Gastrocnemius medialis (tissue), 4 donors: ENCODE measurements at regions not wholly inside any gene's neighbourhood (a gene's known extent, or its start where the extent isn't known, plus 50 kb on each side); places are given as distances from the start of the nearest gene placed in this dataset.

Experiments used
- ATAC-seq, 2 donors: fragments of 150-250 bp; one replicate each; pipeline ENCODE4 v1.9.1; 2016
- DNase-seq, 2 donors: peaks; one replicate each; pipeline ENCODE4 v3.0.0-alpha.2; 2019
- H3K27ac ChIP-seq, 4 donors: fragments of 200-600 bp; sonication (generic); 1 replicate in 1 of 4; 2 replicates in 3 of 4; pipeline ENCODE4 v1.5.1; 2016 to 2018; ENCODE audit warnings: mild to moderate bottlenecking in 2 of 4, moderate library complexity in 1 of 4
- H3K27me3 ChIP-seq, 3 donors: fragments of 200-600 bp; sonication (generic) in 2 of 3; 1 replicate in 1 of 3; 2 replicates in 2 of 3; pipeline versions ENCODE4 v1.5.1 to v1.6.0; 2016 to 2019; ENCODE audit warnings: mild to moderate bottlenecking in 1 of 3, moderate library complexity in 1 of 3
- H3K36me3 ChIP-seq, 2 donors: fragments of 200-600 bp; sonication (generic) in 1 of 2; one replicate each; pipeline ENCODE4 v1.5.1; 2017 to 2018
- H3K4me1 ChIP-seq, 2 donors: fragments of 200-600 bp; sonication (generic) in 1 of 2; one replicate each; pipeline ENCODE4 v1.5.1; 2016 to 2017; ENCODE audit warnings: mild to moderate bottlenecking in 2 of 2
- H3K4me3 ChIP-seq, 4 donors: fragments of 200-600 bp; sonication (generic) in 3 of 4; 1 replicate in 1 of 4; 2 replicates in 3 of 4; pipeline ENCODE4 v1.5.1; 2016 to 2019; ENCODE audit warnings: mild to moderate bottlenecking in 2 of 4
- H3K9me3 ChIP-seq, 3 donors: fragments of 200-600 bp; sonication (generic) in 2 of 3; 1 replicate in 1 of 3; 2 replicates in 2 of 3; pipeline ENCODE4 v1.5.1; 2016 to 2019
- POLR2A ChIP-seq, 2 donors: fragments of 450-650 bp; IDR thresholded peaks; one replicate each; pipeline ENCODE4 v1.6.1; 2017; ENCODE audit warnings: antibody characterized with exemption in 2 of 2, mild to moderate bottlenecking in 2 of 2, moderate library complexity in 2 of 2
- in situ Hi-C, 4 donors: fragments of 200-750 bp; cut with MboI; loops; one replicate each; pipeline versions ENCODE4 v1.15.0 to v1.8.0; 2017; ENCODE audit warnings: low sequenced_read_pairs in 4 of 4
- intact Hi-C: fragments of 100-400 bp; cut with DNase I; formaldehyde crosslinking; loops from one replicate; pipeline ENCODE4 v1.15.1; 2023; ENCODE audit warnings: low total_unique reads
- TF ChIP-seq, protein P1 (sequence below), 5 experiments: fragments of 450-650 bp in 3 of 5; fragments of 200-600 bp in 2 of 5; sonication (generic) in 2 of 5; IDR thresholded peaks in 4 of 5; conservative IDR thresholded peaks in 1 of 5; 1 replicate in 4 of 5; 2 replicates in 1 of 5; pipeline ENCODE4 v1.5.1; 2016 to 2019; ENCODE audit warnings: antibody characterized with exemption in 5 of 5, mild to moderate bottlenecking in 3 of 5, moderate library complexity in 3 of 5

DNA sequence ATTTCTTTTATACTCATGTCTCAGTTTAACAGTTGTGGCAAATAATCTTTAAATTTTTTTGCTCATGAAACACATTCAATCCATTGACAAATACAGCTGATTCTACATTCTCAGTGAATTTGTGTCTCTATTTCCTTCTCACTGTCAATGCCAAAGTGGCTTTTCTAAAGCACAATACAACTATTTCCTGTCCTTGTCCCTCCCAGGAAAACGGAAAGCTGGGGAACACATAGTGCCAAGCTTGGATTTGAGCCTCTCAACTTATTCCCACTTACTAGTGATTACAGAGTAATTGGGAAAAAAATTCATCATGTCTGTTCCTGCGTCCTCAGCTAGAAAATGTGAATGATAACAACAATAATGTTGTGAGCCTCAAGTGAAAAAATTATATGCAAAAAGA lies 899.7 kb upstream of the CDH2 start:
- no peak overlapping the region for H3K4me3 ChIP-seq
- peak in 1 of 2 donors; percentile 36 for ATAC-seq
- no peak for DNase-seq
- H3K9me3 ChIP-seq = no peaks in the 10 kb centered on the region
- in situ Hi-C loops (no loop called here), intact Hi-C loops (no loop called here)
- TF ChIP-seq, protein P1, sequence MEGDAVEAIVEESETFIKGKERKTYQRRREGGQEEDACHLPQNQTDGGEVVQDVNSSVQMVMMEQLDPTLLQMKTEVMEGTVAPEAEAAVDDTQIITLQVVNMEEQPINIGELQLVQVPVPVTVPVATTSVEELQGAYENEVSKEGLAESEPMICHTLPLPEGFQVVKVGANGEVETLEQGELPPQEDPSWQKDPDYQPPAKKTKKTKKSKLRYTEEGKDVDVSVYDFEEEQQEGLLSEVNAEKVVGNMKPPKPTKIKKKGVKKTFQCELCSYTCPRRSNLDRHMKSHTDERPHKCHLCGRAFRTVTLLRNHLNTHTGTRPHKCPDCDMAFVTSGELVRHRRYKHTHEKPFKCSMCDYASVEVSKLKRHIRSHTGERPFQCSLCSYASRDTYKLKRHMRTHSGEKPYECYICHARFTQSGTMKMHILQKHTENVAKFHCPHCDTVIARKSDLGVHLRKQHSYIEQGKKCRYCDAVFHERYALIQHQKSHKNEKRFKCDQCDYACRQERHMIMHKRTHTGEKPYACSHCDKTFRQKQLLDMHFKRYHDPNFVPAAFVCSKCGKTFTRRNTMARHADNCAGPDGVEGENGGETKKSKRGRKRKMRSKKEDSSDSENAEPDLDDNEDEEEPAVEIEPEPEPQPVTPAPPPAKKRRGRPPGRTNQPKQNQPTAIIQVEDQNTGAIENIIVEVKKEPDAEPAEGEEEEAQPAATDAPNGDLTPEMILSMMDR (IDR thresholded peaks at IDR 0.05 in 4 of 5, conservative IDR thresholded peaks at IDR 0.05 in 1 of 5) = no peak
- no peak for TF ChIP-seq POLR2A (IDR thresholded peaks at IDR 0.05)
- no peaks in the 10 kb centered on the region for H3K27me3 ChIP-seq
- peak overlapping the region in 1 of 4 donors; percentile 2 for H3K27ac ChIP-seq
- H3K36me3 ChIP-seq = no peaks in the 10 kb centered on the region
- no peaks in the 10 kb centered on the region for H3K4me1 ChIP-seq

- H3K36me3 ChIP-seq = no peaks in the 10 kb centered on the region
- no peak overlapping the region for H3K4me3 ChIP-seq
- H3K4me1 ChIP-seq = no peaks in the 10 kb centered on the region
- intact Hi-C loops = no loop called here
- ATAC-seq = no peak
- TF ChIP-seq, protein P1 (IDR thresholded peaks at IDR 0.05 in 4 of 5, conservative IDR thresholded peaks at IDR 0.05 in 1 of 5) = no peak
- TF ChIP-seq POLR2A (IDR thresholded peaks at IDR 0.05) = no peak
- no peaks in the 10 kb centered on the region for H3K27me3 ChIP-seq
- H3K9me3 ChIP-seq = no peaks in the 10 kb centered on the region
- in situ Hi-C loops = no loop called here
- no peak overlapping the region for H3K27ac ChIP-seq
- DNase-seq = no peak
These were observed 897.2 kb upstream of the CDH2 start for GRCh38 chr18:29074147-29074546.

DNA sequence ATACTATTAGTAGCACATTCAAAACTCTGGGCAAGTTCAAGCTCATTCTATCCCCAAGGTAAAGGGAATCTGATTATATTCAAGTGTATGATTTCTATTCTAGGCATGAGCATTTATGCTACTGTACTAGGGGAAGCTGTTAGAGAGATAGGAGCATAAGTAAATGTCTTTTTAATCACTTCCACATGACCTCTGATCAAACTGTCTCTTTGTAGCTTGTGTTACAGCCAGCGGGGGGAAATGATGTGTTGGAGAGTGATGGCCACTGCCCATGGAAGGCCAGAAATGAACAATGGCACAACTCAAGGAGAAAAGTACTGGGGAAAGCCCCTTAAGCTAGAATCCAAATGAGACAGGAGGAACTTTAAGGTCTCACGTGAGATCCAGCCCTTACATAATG lies 894.9 kb upstream of the CDH2 start:
- no peak overlapping the region for H3K27ac ChIP-seq
- DNase-seq = no peak
- H3K4me3 ChIP-seq = no peak overlapping the region
- no peaks in the 10 kb centered on the region for H3K36me3 ChIP-seq
- ATAC-seq = no peak
- in situ Hi-C loops (no loop called here), intact Hi-C loops (no loop called here)
- TF ChIP-seq, protein P1 (IDR thresholded peaks at IDR 0.05 in 4 of 5, conservative IDR thresholded peaks at IDR 0.05 in 1 of 5) = no peak
- TF ChIP-seq POLR2A (IDR thresholded peaks at IDR 0.05) = no peak
- no peaks in the 10 kb centered on the region for H3K9me3 ChIP-seq
- H3K27me3 ChIP-seq = no peaks in the 10 kb centered on the region
- H3K4me1 ChIP-seq = no peaks in the 10 kb centered on the region

DNA sequence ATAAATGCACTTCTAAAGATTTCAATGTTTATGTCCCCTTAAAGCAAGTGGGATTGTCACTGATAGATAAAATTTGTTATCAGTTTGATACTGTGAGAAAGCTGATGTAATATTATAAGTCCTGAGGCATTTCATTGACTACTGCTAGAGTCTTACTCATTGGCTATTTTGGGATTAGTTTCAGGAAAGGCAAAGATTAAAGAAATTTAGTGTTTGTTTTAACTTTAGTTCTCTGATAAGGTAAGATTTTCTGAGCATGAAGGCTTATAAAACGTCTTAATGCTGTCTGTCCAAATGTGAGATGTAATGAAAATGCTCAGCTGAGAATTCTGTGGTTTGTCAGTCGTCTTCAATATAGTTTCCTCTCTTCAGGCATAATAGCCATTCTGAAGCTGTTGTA lies 886.4 kb upstream of the CDH2 start:
- DNase-seq (no peak), ATAC-seq (no peak)
- Histone ChIP-seq H3K36me3 (no peaks in the 10 kb centered on the region), H3K9me3 (no peaks in the 10 kb centered on the region), H3K4me1 (no peaks in the 10 kb centered on the region), H3K4me3 (no peak overlapping the region), H3K27ac (no peak overlapping the region), H3K27me3 (no peaks in the 10 kb centered on the region)
- in situ Hi-C loops (no loop called here), intact Hi-C loops (no loop called here)
- no peak for TF ChIP-seq POLR2A (IDR thresholded peaks at IDR 0.05)
- TF ChIP-seq, protein P1 (IDR thresholded peaks at IDR 0.05 in 4 of 5, conservative IDR thresholded peaks at IDR 0.05 in 1 of 5) = no peak

- H3K9me3 ChIP-seq = no peaks in the 10 kb centered on the region
- in situ Hi-C loops = no loop called here
- H3K27me3 ChIP-seq = no peaks in the 10 kb centered on the region
- TF ChIP-seq, protein P1 (IDR thresholded peaks at IDR 0.05 in 4 of 5, conservative IDR thresholded peaks at IDR 0.05 in 1 of 5) = no peak
- TF ChIP-seq POLR2A (IDR thresholded peaks at IDR 0.05) = no peak
- intact Hi-C loops = no loop called here
- H3K4me1 ChIP-seq = no peaks in the 10 kb centered on the region
- H3K36me3 ChIP-seq = no peaks in the 10 kb centered on the region
- no peak for ATAC-seq
- no peak for DNase-seq
- H3K27ac ChIP-seq = no peak overlapping the region
- no peak overlapping the region for H3K4me3 ChIP-seq
These were observed 886.0 kb upstream of the CDH2 start for GRCh38 chr18:29062921-29063320.
